ENCODE measurements at regions not wholly inside any gene's neighbourhood (a gene's known extent, or its start where the extent isn't known, plus 50 kb on each side); places are given as distances from the start of the nearest gene placed in this dataset.
"Not testable (repeated sequence)": the region's sequence is repeated elsewhere in the genome, so short reads cannot be mapped to it uniquely, and the experiment has no call there.

GRCh38 chr5:1966461-1966860 is 83.7 kb upstream of the IRX4 start:
- in situ Hi-C loops (cut with MboI; ENCODE audit: low pct_unique_long_range_greater_than_20kb, low sequenced_read_pairs), result no loop called here

GRCh38 chr5:1965925-1966324 is 83.2 kb upstream of the IRX4 start:
- in situ Hi-C loops (cut with MboI; ENCODE audit: low pct_unique_long_range_greater_than_20kb, low sequenced_read_pairs), result no loop called here
- no peak for DNase-seq

More at GRCh38 chr5:1966461-1966860, 83.7 kb upstream of the IRX4 start:
- no peak for DNase-seq

- in situ Hi-C loops (cut with MboI; ENCODE audit: low pct_unique_long_range_greater_than_20kb, low sequenced_read_pairs), result no loop called here
- no peak for DNase-seq
Observed at GRCh38 chr5:1963941-1964451, 81.3 kb upstream of the IRX4 start.

GRCh38 chr5:1963358-1963757 is 80.6 kb upstream of the IRX4 start:
- no peak for DNase-seq
- in situ Hi-C loops (cut with MboI; ENCODE audit: low pct_unique_long_range_greater_than_20kb, low sequenced_read_pairs), result no loop called here

- DNase-seq, result no peak
- in situ Hi-C loops (cut with MboI; ENCODE audit: low pct_unique_long_range_greater_than_20kb, low sequenced_read_pairs), result no loop called here
Observed at GRCh38 chr5:1962619-1963355, 80.1 kb upstream of the IRX4 start.

GRCh38 chr5:1961952-1962595 is 79.3 kb upstream of the IRX4 start:
- in situ Hi-C loops (cut with MboI; ENCODE audit: low pct_unique_long_range_greater_than_20kb, low sequenced_read_pairs), result no loop called here
- no peak for DNase-seq

GRCh38 chr5:1961304-1961946 is 78.7 kb upstream of the IRX4 start:
- DNase-seq, result no peak
- in situ Hi-C loops (cut with MboI; ENCODE audit: low pct_unique_long_range_greater_than_20kb, low sequenced_read_pairs), result no loop called here

- no peak for DNase-seq
- in situ Hi-C loops (cut with MboI; ENCODE audit: low pct_unique_long_range_greater_than_20kb, low sequenced_read_pairs), result no loop called here
Observed at GRCh38 chr5:1960595-1961303, 78.0 kb upstream of the IRX4 start.

GRCh38 chr5:1959725-1960581 is 77.2 kb upstream of the IRX4 start:
- no peak for DNase-seq
- in situ Hi-C loops (cut with MboI; ENCODE audit: low pct_unique_long_range_greater_than_20kb, low sequenced_read_pairs), result no loop called here

GRCh38 chr5:1959231-1959630 is 76.5 kb upstream of the IRX4 start:
- in situ Hi-C loops (cut with MboI; ENCODE audit: low pct_unique_long_range_greater_than_20kb, low sequenced_read_pairs), result no loop called here
- no peak for DNase-seq

- DNase-seq, result no peak
- in situ Hi-C loops (cut with MboI; ENCODE audit: low pct_unique_long_range_greater_than_20kb, low sequenced_read_pairs), result no loop called here
Observed at GRCh38 chr5:1958211-1959010, 75.7 kb upstream of the IRX4 start.

- no peak for DNase-seq
- in situ Hi-C loops (cut with MboI; ENCODE audit: low pct_unique_long_range_greater_than_20kb, low sequenced_read_pairs), result no loop called here
Observed at GRCh38 chr5:1955586-1955985, 72.9 kb upstream of the IRX4 start.

- in situ Hi-C loops (cut with MboI; ENCODE audit: low pct_unique_long_range_greater_than_20kb, low sequenced_read_pairs); DNase-seq: not testable (repeated sequence)
Observed at GRCh38 chr5:1953710-1954109, 71.0 kb upstream of the IRX4 start.

- in situ Hi-C loops (cut with MboI; ENCODE audit: low pct_unique_long_range_greater_than_20kb, low sequenced_read_pairs), result no loop called here
- DNase-seq, result no peak
Observed at GRCh38 chr5:1952444-1953099, 69.8 kb upstream of the IRX4 start.

GRCh38 chr5:1952021-1952420 is 69.3 kb upstream of the IRX4 start:
- no peak for DNase-seq
- in situ Hi-C loops (cut with MboI; ENCODE audit: low pct_unique_long_range_greater_than_20kb, low sequenced_read_pairs), result no loop called here

GRCh38 chr5:1951165-1951816 is 68.6 kb upstream of the IRX4 start:
- in situ Hi-C loops (cut with MboI; ENCODE audit: low pct_unique_long_range_greater_than_20kb, low sequenced_read_pairs), result no loop called here
- no peak for DNase-seq

- in situ Hi-C loops (cut with MboI; ENCODE audit: low pct_unique_long_range_greater_than_20kb, low sequenced_read_pairs), result no loop called here
Observed at GRCh38 chr5:1950708-1951103, 68.0 kb upstream of the IRX4 start.

More at GRCh38 chr5:1950708-1951103, 68.0 kb upstream of the IRX4 start:
- DNase-seq, result no peak

Data from KBM-7 (cell line).